AG10803 (cell line): ENCODE measurements at regions not wholly inside any gene's neighbourhood (a gene's known extent, or its start where the extent isn't known, plus 50 kb on each side); places are given as distances from the start of the nearest gene placed in this dataset.
A peak's percentile ranks its signal among the peaks of the same experiment; 100 is the strongest.
"Not testable (repeated sequence)": the region's sequence is repeated elsewhere in the genome, so short reads cannot be mapped to it uniquely, and the experiment has no call there.

Experiments
- DNase-seq: peaks from one replicate; pipeline ENCODE4 v3.0.0; 2010; ENCODE audit warnings: low read depth
- H3K4me3 ChIP-seq: 2 replicates; pipeline ENCODE4 v1.5.1; 2011; ENCODE audit warnings: mild to moderate bottlenecking, low read length, control low read depth
- CTCF ChIP-seq: conservative IDR thresholded peaks from 2 replicates; pipeline ENCODE4 v1.5.1; 2011; ENCODE audit warnings: mild to moderate bottlenecking, low read length, control low read depth, inconsistent platforms

GRCh38 chr7:77484785-77485184 is 52.3 kb upstream of the PTPN12 start:
- TF ChIP-seq CTCF: no peak
- H3K4me3 ChIP-seq: no peak overlapping the region
- DNase-seq: no peak

- DNase-seq: peak; percentile 28
- H3K4me3 ChIP-seq: no peak overlapping the region
- no peak for TF ChIP-seq CTCF
Measured at GRCh38 chr7:77482015-77482414, 55.1 kb upstream of the PTPN12 start.

GRCh38 chr7:77481615-77482014 is 55.5 kb upstream of the PTPN12 start:
- no peak for TF ChIP-seq CTCF
- DNase-seq: no peak
- no peak overlapping the region for H3K4me3 ChIP-seq

- H3K4me3 ChIP-seq: not testable (repeated sequence)
- peak; percentile 47 for DNase-seq
Measured at GRCh38 chr7:77480102-77480627, 56.9 kb upstream of the PTPN12 start.

- peak; percentile 42 for DNase-seq
- no peak overlapping the region for H3K4me3 ChIP-seq
- TF ChIP-seq CTCF: no peak
Measured at GRCh38 chr7:77479536-77480088, 57.5 kb upstream of the PTPN12 start.

- H3K4me3 ChIP-seq: no peak overlapping the region
- TF ChIP-seq CTCF: no peak
- DNase-seq: no peak
Measured at GRCh38 chr7:77476871-77477270, 60.2 kb upstream of the PTPN12 start.

- no peak for DNase-seq
- no peak for TF ChIP-seq CTCF
- H3K4me3 ChIP-seq: no peak overlapping the region
Measured at GRCh38 chr7:77475181-77475580, 59.0 kb upstream of the GSAP start.

GRCh38 chr7:77474756-77475155 is 58.6 kb upstream of the GSAP start:
- TF ChIP-seq CTCF: no peak
- no peak overlapping the region for H3K4me3 ChIP-seq
- DNase-seq: no peak
